Neural progenitor cell (in vitro differentiated cells): ENCODE measurements at regions not wholly inside any gene's neighbourhood (a gene's known extent, or its start where the extent isn't known, plus 50 kb on each side); places are given as distances from the start of the nearest gene placed in this dataset.

Experiments used
- EZH2 ChIP-seq: fragments of 200-600 bp; sonication (generic); IDR thresholded peaks from 2 replicates; pipeline ENCODE4 v1.6.1; 2017; ENCODE audit warnings: antibody characterized with exemption, mild to moderate bottlenecking, moderate library complexity
- EZH2phosphoT487 ChIP-seq: fragments of 200-600 bp; sonication (generic); IDR thresholded peaks from 2 replicates; pipeline ENCODE4 v1.6.1; 2017; ENCODE audit warnings: antibody characterized with exemption
- TF ChIP-seq, protein P1 (sequence below): fragments of 200-600 bp; sonication (generic); IDR thresholded peaks from 2 replicates; pipeline ENCODE4 v1.5.1; 2017; ENCODE audit warnings: antibody characterized with exemption, mild to moderate bottlenecking

DNA sequence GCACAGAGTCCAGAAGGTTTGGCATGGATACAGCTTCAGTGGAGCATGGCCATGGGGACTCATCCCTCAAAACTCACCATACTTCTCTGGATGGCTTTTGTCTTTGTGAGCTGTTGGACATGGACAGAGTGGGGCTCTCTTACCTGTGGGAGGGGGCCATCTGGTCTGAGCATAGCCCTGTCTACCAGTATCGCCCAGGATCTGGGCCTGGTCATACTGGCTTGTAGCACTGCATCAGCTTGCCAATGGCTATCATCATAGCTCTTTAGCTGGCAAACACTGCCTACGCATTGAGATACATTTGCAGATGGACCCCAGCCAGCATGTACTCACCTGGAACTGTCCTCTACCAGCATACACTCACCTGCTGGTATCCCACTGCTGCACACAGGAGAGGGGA, 975.2 kb upstream of the NOVA1 start:
- TF ChIP-seq, protein P1, sequence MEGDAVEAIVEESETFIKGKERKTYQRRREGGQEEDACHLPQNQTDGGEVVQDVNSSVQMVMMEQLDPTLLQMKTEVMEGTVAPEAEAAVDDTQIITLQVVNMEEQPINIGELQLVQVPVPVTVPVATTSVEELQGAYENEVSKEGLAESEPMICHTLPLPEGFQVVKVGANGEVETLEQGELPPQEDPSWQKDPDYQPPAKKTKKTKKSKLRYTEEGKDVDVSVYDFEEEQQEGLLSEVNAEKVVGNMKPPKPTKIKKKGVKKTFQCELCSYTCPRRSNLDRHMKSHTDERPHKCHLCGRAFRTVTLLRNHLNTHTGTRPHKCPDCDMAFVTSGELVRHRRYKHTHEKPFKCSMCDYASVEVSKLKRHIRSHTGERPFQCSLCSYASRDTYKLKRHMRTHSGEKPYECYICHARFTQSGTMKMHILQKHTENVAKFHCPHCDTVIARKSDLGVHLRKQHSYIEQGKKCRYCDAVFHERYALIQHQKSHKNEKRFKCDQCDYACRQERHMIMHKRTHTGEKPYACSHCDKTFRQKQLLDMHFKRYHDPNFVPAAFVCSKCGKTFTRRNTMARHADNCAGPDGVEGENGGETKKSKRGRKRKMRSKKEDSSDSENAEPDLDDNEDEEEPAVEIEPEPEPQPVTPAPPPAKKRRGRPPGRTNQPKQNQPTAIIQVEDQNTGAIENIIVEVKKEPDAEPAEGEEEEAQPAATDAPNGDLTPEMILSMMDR = no peak
- TF ChIP-seq EZH2phosphoT487 (no peak), EZH2 (no peak)
